OCI-LY7 (cell line): ENCODE measurements at regions not wholly inside any gene's neighbourhood (a gene's known extent, or its start where the extent isn't known, plus 50 kb on each side); places are given as distances from the start of the nearest gene placed in this dataset.

Experiments used
- BruUV-seq: library from RNA; stranded (reverse); fragments of 400-500 nt; replicated peaks from 2 replicates; lab custom pipeline; 2021; lab: Mats Ljungman, UMichigan
- CTCF ChIA-PET: fragments of 300-600 bp; sonication (Branson Sonifier 250); formaldehyde crosslinking; loops from one replicate; lab custom pipeline; 2022; ENCODE audit warnings: antibody characterized with exemption; ENCODE audit not compliant: unreplicated experiment; lab: Charles Lee
- POLR2A ChIA-PET: fragments of 300-600 bp; sonication (Branson Sonifier 250); formaldehyde crosslinking; loops from one replicate; lab custom pipeline; 2022; ENCODE audit warnings: antibody characterized with exemption; lab: Charles Lee
- DNase-seq: peaks from one replicate; pipeline ENCODE4 v3.0.0-alpha.2; 2015; ENCODE audit warnings: low spot score
- H2AFZ ChIP-seq: fragments of 200-600 bp; sonication (generic), shearing (Covaris generic); 2 replicates; pipeline ENCODE4 v1.6.1; 2014; ENCODE audit warnings: mild to moderate bottlenecking, antibody characterized with exemption, low read length, moderate library complexity
- H3K27ac ChIP-seq: fragments of 200-600 bp; sonication (generic); 2 replicates; pipeline ENCODE4 v1.5.1; 2014; ENCODE audit warnings: mixed run types, low read depth, mild to moderate bottlenecking, moderate library complexity, low read length, inconsistent platforms; ENCODE audit not compliant: poor library complexity, severe bottlenecking
- H3K36me3 ChIP-seq: fragments of 200-600 bp; sonication (generic); 2 replicates; pipeline ENCODE4 v1.6.1; 2014; ENCODE audit warnings: mild to moderate bottlenecking, antibody characterized with exemption, low read length, moderate library complexity, mixed read lengths; ENCODE audit not compliant: insufficient read depth
- H3K4me1 ChIP-seq: fragments of 200-600 bp; sonication (generic); 2 replicates; pipeline ENCODE4 v1.5.1; 2014; ENCODE audit warnings: mild to moderate bottlenecking, low read length; ENCODE audit not compliant: insufficient read depth, poor library complexity, severe bottlenecking
- H3K4me2 ChIP-seq: fragments of 200-600 bp; sonication (generic); 2 replicates; pipeline ENCODE4 v1.6.1; 2014; ENCODE audit warnings: mild to moderate bottlenecking, low read length
- H3K4me3 ChIP-seq: fragments of 200-600 bp; sonication (generic); 2 replicates; pipeline ENCODE4 v1.5.1; 2014; ENCODE audit warnings: mild to moderate bottlenecking, low read depth, low read length; ENCODE audit not compliant: poor library complexity, severe bottlenecking
- H3K79me2 ChIP-seq: fragments of 200-600 bp; sonication (generic); 2 replicates; pipeline ENCODE4 v1.6.1; 2016; ENCODE audit warnings: low read depth, mild to moderate bottlenecking, low read length, moderate library complexity, mixed read lengths; ENCODE audit not compliant: insufficient read depth
- H3K9me2 ChIP-seq: fragments of 200-600 bp; sonication (generic); 2 replicates; pipeline ENCODE4 v1.6.1; 2016; ENCODE audit warnings: mild to moderate bottlenecking, low read length, mixed read lengths; ENCODE audit not compliant: insufficient read depth
- H3K9me3 ChIP-seq: fragments of 200-600 bp; sonication (generic); 2 replicates; pipeline ENCODE4 v1.6.1; 2014; ENCODE audit warnings: mild to moderate bottlenecking, mixed run types, low read length, mixed read lengths
- H4K20me1 ChIP-seq: fragments of 200-600 bp; sonication (generic); 2 replicates; pipeline ENCODE4 v1.6.1; 2014; ENCODE audit warnings: mild to moderate bottlenecking, antibody characterized with exemption, low read length, moderate library complexity, mixed read lengths; ENCODE audit not compliant: insufficient read depth
- CTCF ChIP-seq: fragments of 200-600 bp; sonication (generic); conservative IDR thresholded peaks from 2 replicates; pipeline ENCODE4 v1.5.1; 2014; ENCODE audit warnings: mild to moderate bottlenecking, antibody characterized with exemption, low read length, moderate library complexity, mixed read lengths
- EZH2phosphoT487 ChIP-seq: fragments of 200-600 bp; sonication (generic); IDR thresholded peaks from 2 replicates; pipeline ENCODE4 v1.6.1; 2018; ENCODE audit warnings: low read depth, borderline replicate concordance, mild to moderate bottlenecking, mixed run types, antibody characterized with exemption, low read length, moderate library complexity, mixed read lengths
- intact Hi-C: fragments of 100-400 bp; cut with micrococcal nuclease; formaldehyde crosslinking; loops from one replicate; pipeline ENCODE4 v1.10.0; 2022; ENCODE audit not compliant: unreplicated experiment

GRCh38 chr14:98855926-98856715 is 415.9 kb downstream of the BCL11B start:
- H3K4me1 ChIP-seq: no peaks in the 10 kb centered on the region
- H3K36me3 ChIP-seq: no peaks in the 10 kb centered on the region
- intact Hi-C loops: no loop called here
- no TSS peak for BruUV-seq
- POLR2A ChIA-PET: interaction anchor here (0.5 kb wide), 1 partner anchor 31 kb away, joined by 4 read pairs; no protein-coding TSS in a partner anchor
- no peaks in the 10 kb centered on the region for H3K9me3 ChIP-seq
- H3K9me2 ChIP-seq: no peaks in the 10 kb centered on the region
- CTCF ChIA-PET: no interaction called here
- no peaks in the 10 kb centered on the region for H4K20me1 ChIP-seq
- no peak overlapping the region for H3K4me2 ChIP-seq
- H2AFZ ChIP-seq: no peak overlapping the region
- H3K27ac ChIP-seq: no peak overlapping the region
- no peak for TF ChIP-seq EZH2phosphoT487
- TF ChIP-seq CTCF: no peak
- no peaks in the 10 kb centered on the region for H3K79me2 ChIP-seq
- H3K4me3 ChIP-seq: no peak overlapping the region
- DNase-seq: no peak

- BruUV-seq: no TSS peak
- H3K9me2 ChIP-seq: no peaks in the 10 kb centered on the region
- H3K4me3 ChIP-seq: no peak overlapping the region
- H3K27ac ChIP-seq: no peak overlapping the region
- H3K36me3 ChIP-seq: no peaks in the 10 kb centered on the region
- ChIA-PET CTCF (no interaction called here), POLR2A (no interaction called here)
- no peaks in the 10 kb centered on the region for H3K9me3 ChIP-seq
- no peaks in the 10 kb centered on the region for H4K20me1 ChIP-seq
- TF ChIP-seq EZH2phosphoT487 (no peak), CTCF (no peak)
- no peak overlapping the region for H2AFZ ChIP-seq
- no peaks in the 10 kb centered on the region for H3K79me2 ChIP-seq
- H3K4me2 ChIP-seq: no peak overlapping the region
- no peaks in the 10 kb centered on the region for H3K4me1 ChIP-seq
- intact Hi-C loops: no loop called here
- no peak for DNase-seq
Measured at GRCh38 chr14:98858158-98858557, 413.8 kb downstream of the BCL11B start.

DNA sequence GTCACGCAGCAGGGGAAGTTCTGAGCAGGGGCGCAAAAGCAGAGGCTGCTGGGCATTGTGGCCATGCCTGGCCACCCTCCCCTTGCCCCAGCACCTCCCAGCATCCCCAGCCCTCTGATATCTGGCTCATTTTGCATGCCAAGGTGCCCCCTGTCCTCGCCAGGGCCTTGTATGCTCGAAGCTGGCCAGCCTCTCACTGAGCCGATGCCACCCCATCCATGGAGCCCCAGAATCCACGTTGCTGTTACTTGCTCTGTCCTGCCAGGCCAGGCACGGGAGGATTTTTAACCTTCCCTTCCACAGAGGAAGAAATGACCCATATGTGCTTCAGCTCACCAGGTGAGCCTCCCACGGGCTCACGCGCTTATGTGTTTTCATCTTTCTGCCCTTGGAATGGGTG is 413.4 kb downstream of the BCL11B start:
- intact Hi-C loops: no loop called here
- Histone ChIP-seq H2AFZ (no peak overlapping the region), H3K4me3 (no peak overlapping the region), H3K36me3 (no peaks in the 10 kb centered on the region), H3K4me1 (no peaks in the 10 kb centered on the region), H3K27ac (no peak overlapping the region), H3K4me2 (no peak overlapping the region), H4K20me1 (no peaks in the 10 kb centered on the region), H3K79me2 (no peaks in the 10 kb centered on the region), H3K9me2 (no peaks in the 10 kb centered on the region), H3K9me3 (no peaks in the 10 kb centered on the region)
- no peak for DNase-seq
- ChIA-PET CTCF (no interaction called here), POLR2A (no interaction called here)
- BruUV-seq: no TSS peak
- TF ChIP-seq CTCF (no peak), EZH2phosphoT487 (no peak)
